Umbilical cord (tissue), 1 donor: ENCODE measurements at regions not wholly inside any gene's neighbourhood (a gene's known extent, or its start where the extent isn't known, plus 50 kb on each side); places are given as distances from the start of the nearest gene placed in this dataset.

Experiments
- DNase-seq: peaks from one replicate; pipeline ENCODE4 v3.0.0-alpha.2; 2015; ENCODE audit warnings: low spot score

DNA sequence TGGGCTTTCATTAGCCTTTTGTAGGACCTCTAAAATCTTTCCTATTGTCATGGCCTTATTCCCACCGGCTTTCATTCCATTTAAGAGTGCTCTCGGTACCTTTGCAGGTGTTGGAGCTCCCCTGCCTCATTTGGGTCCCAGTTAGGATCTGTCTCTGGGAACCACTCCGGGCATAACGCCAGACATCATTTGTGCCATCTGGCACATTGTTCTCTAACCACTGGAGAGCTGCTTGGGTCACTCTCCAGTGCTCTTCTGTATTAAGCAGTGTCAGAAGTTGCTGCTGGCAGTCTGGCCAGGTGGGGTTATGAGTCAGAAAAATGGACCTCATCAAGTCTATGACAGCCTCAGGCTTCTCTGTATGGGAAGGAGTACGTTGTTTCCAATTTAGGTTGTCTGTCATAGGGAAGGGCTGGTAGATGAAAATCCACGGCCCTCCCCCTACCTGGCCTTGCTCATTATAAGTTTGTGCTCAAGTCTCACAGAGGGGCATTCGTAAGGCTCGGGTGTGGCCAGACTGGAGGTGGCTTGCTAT lies 62.9 kb upstream of the MOCS1 start:
- DNase-seq, result no peak

DNA sequence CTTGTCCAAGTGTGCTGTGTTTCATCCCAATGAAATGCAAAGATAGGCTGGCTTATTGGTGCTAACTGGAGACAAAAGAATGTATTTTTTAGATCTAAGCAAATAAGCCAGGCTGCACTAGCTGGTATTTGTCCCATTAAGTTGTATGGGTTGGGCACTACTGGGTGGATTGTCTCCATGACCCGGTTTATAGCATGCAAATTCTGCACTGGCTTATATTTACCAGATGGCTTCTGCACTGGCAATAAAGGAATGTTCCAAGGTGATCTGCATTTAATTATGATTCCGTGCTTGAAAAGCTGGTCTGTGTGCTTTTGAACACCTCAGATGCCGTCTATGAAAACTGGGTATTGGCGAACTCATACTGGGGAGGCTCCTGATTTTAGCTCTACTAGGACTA lies 61.4 kb upstream of the MOCS1 start:
- no peak for DNase-seq

DNA sequence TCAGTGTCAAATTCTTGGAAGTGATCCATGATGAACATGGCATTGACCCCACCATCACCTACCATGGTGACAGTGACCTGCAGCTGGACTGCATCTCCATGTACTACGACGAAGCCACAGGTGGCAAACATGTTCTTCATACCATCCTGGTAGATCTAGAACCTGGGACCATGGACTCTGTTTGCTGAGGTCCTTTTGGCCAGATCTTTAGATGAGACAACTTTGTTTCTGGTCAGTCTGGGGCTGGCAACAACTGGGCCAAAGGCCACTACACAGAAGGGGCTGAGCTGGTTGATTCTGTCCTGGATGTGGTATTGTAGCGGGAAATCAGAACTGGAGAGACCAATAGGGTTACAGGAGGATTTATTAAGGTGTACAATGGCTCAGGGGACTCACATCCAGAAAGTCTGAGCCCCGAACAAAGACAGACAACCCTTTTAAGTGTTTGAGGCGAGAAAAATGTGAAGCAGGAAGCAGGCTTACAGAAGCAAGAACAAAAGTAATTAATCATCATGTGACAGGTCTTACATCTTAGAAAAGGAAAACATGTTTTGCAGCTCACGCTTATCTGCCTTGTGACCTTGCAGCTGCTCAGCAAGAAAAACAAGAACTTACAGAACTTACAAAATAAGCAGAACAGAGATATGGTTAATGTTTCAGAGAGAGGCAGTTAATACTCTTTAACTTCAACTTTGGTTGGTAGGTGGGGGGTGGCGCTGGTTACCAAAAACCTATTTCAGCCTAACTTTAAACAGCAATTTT lies 58.8 kb upstream of the MOCS1 start:
- DNase-seq, result no peak
